Esophagus muscularis mucosa (tissue), 4 donors: ENCODE measurements at regions not wholly inside any gene's neighbourhood (a gene's known extent, or its start where the extent isn't known, plus 50 kb on each side); places are given as distances from the start of the nearest gene placed in this dataset.
"Not testable (repeated sequence)": the region's sequence is repeated elsewhere in the genome, so short reads cannot be mapped to it uniquely, and the experiment has no call there.

Experiments
- CTCF ChIP-seq, 3 experiments: fragments of 200-600 bp in 2 of 3; fragments of 450-650 bp in 1 of 3; sonication (generic) in 2 of 3; IDR thresholded peaks; one replicate each; pipeline ENCODE4 v1.5.1; 2017 to 2019; ENCODE audit warnings: antibody characterized with exemption in 3 of 3, mild to moderate bottlenecking in 2 of 3, moderate library complexity in 1 of 3
- EP300 ChIP-seq: sonication (generic); formaldehyde crosslinking; IDR thresholded peaks from one replicate; pipeline ENCODE4 v1.6.1; 2017; ENCODE audit warnings: antibody characterized with exemption
- POLR2A ChIP-seq: fragments of 450-650 bp; IDR thresholded peaks from one replicate; pipeline ENCODE4 v1.6.1; 2017; ENCODE audit warnings: antibody characterized with exemption, moderate library complexity, mild to moderate bottlenecking, low read depth
- POLR2AphosphoS5 ChIP-seq, 2 donors: sonication (generic); formaldehyde crosslinking; IDR thresholded peaks; one replicate each; pipeline ENCODE4 v1.6.1; 2017; ENCODE audit warnings: antibody characterized with exemption in 2 of 2

- not testable (repeated sequence) for TF ChIP-seq CTCF (IDR thresholded peaks at IDR 0.05); POLR2A; POLR2AphosphoS5 (IDR thresholded peaks at IDR 0.05); EP300
Measured at GRCh38 chr22:48757135-48757534, 1070.5 kb downstream of the BRD1 start.
